ENCODE measurements at regions not wholly inside any gene's neighbourhood (a gene's known extent, or its start where the extent isn't known, plus 50 kb on each side); places are given as distances from the start of the nearest gene placed in this dataset.
"Not testable (repeated sequence)": the region's sequence is repeated elsewhere in the genome, so short reads cannot be mapped to it uniquely, and the experiment has no call there.

- no peak overlapping the region for H3K27ac ChIP-seq
- H3K4me3 ChIP-seq, result no peak overlapping the region
Measured at GRCh38 chr12:73625226-73625625, 912.4 kb upstream of the ATXN7L3B start.

- Histone ChIP-seq H3K27ac (no peak overlapping the region), H3K4me3 (no peak overlapping the region)
Measured at GRCh38 chr12:73629171-73629570, 908.5 kb upstream of the ATXN7L3B start.

GRCh38 chr12:73629893-73630831 lies 907.5 kb upstream of the ATXN7L3B start:
- Histone ChIP-seq H3K4me3 (no peak overlapping the region), H3K27ac (no peak overlapping the region)

GRCh38 chr12:73632191-73632590 lies 905.4 kb upstream of the ATXN7L3B start:
- no peak overlapping the region for H3K4me3 ChIP-seq
- no peak overlapping the region for H3K27ac ChIP-seq

- Histone ChIP-seq H3K4me3 (no peak overlapping the region), H3K27ac (no peak overlapping the region)
Measured at GRCh38 chr12:73632661-73633060, 905.0 kb upstream of the ATXN7L3B start.

- not testable (repeated sequence) for H3K4me3 ChIP-seq, H3K27ac ChIP-seq
Measured at GRCh38 chr12:73639397-73639796, 898.2 kb upstream of the ATXN7L3B start.

- Histone ChIP-seq H3K4me3 (no peak overlapping the region), H3K27ac (no peak overlapping the region)
Measured at GRCh38 chr12:73656375-73656774, 881.3 kb upstream of the ATXN7L3B start.

- Histone ChIP-seq H3K27ac (no peak overlapping the region), H3K4me3 (no peak overlapping the region)
Measured at GRCh38 chr12:73659802-73660201, 877.8 kb upstream of the ATXN7L3B start.

GRCh38 chr12:73665193-73665592 lies 872.4 kb upstream of the ATXN7L3B start:
- Histone ChIP-seq H3K27ac (no peak overlapping the region), H3K4me3 (no peak overlapping the region)

- not testable (repeated sequence) for H3K27ac ChIP-seq, H3K4me3 ChIP-seq
Measured at GRCh38 chr12:73671550-73671949, 866.1 kb upstream of the ATXN7L3B start.

GRCh38 chr12:73677520-73678291 lies 859.9 kb upstream of the ATXN7L3B start:
- Histone ChIP-seq H3K27ac (no peak overlapping the region), H3K4me3 (no peak overlapping the region)

GRCh38 chr12:73678335-73678734 lies 859.3 kb upstream of the ATXN7L3B start:
- Histone ChIP-seq H3K4me3 (no peak overlapping the region), H3K27ac (no peak overlapping the region)

GRCh38 chr12:73699318-73699717 lies 838.3 kb upstream of the ATXN7L3B start:
- Histone ChIP-seq H3K4me3 (no peak overlapping the region), H3K27ac (no peak overlapping the region)

GRCh38 chr12:73714655-73715054 lies 823.0 kb upstream of the ATXN7L3B start:
- no peak overlapping the region for H3K4me3 ChIP-seq

GRCh38 chr12:73716143-73716542 lies 821.5 kb upstream of the ATXN7L3B start:
- H3K4me3 ChIP-seq, H3K27ac ChIP-seq: not testable (repeated sequence)

More at GRCh38 chr12:73714655-73715054, 823.0 kb upstream of the ATXN7L3B start:
- H3K27ac ChIP-seq, result no peak overlapping the region

- Histone ChIP-seq H3K27ac (no peak overlapping the region), H3K4me3 (no peak overlapping the region)
Measured at GRCh38 chr12:73719223-73719622, 818.4 kb upstream of the ATXN7L3B start.

GRCh38 chr12:73726881-73727280 lies 810.8 kb upstream of the ATXN7L3B start:
- no peak overlapping the region for H3K4me3 ChIP-seq

GRCh38 chr12:73731658-73732057 lies 806.0 kb upstream of the ATXN7L3B start:
- Histone ChIP-seq H3K4me3 (no peak overlapping the region), H3K27ac (no peak overlapping the region)

More at GRCh38 chr12:73726881-73727280, 810.8 kb upstream of the ATXN7L3B start:
- no peak overlapping the region for H3K27ac ChIP-seq

- Histone ChIP-seq H3K27ac (no peak overlapping the region), H3K4me3 (no peak overlapping the region)
Measured at GRCh38 chr12:73769337-73769736, 768.3 kb upstream of the ATXN7L3B start.

GRCh38 chr12:73798523-73798922 lies 739.1 kb upstream of the ATXN7L3B start:
- Histone ChIP-seq H3K27ac (no peak overlapping the region), H3K4me3 (no peak overlapping the region)

Data from skin epidermis (tissue), 12 donors.